WTC11 (cell line): ENCODE measurements at regions not wholly inside any gene's neighbourhood (a gene's known extent, or its start where the extent isn't known, plus 50 kb on each side); places are given as distances from the start of the nearest gene placed in this dataset.

Experiments
- ATAC-seq: fragments of 200-7000 bp; cut with Tn5 transposase; 2 replicates; pipeline ENCODE4 v1.10.0; 2021; ENCODE audit warnings: mild to moderate bottlenecking, moderate library complexity
- CTCF ChIA-PET: fragments of 300-600 bp; sonication (Branson Sonifier 250); formaldehyde crosslinking; loops from one replicate; lab custom pipeline; 2021; ENCODE audit warnings: antibody characterized with exemption; lab: Charles Lee
- POLR2A ChIA-PET: fragments of 350-600 bp; sonication (Branson Sonifier 250); formaldehyde crosslinking; loops from one replicate; lab custom pipeline; 2021; ENCODE audit warnings: antibody characterized with exemption; lab: Charles Lee
- DNase-seq: peaks from one replicate; pipeline ENCODE4 v3.0.0; 2021; ENCODE audit warnings: low spot score
- H3K27ac Mint-ChIP-seq: 2 replicates; pipeline ENCODE4 v1.8.0; 2021; ENCODE audit warnings: mixed read lengths
- H3K27me3 Mint-ChIP-seq: 2 replicates; pipeline ENCODE4 v1.8.0; 2021; ENCODE audit warnings: low read depth, mild to moderate bottlenecking, moderate library complexity, mixed read lengths
- H3K36me3 Mint-ChIP-seq: 2 replicates; pipeline ENCODE4 v1.8.0; 2021; ENCODE audit warnings: mixed read lengths
- H3K4me1 Mint-ChIP-seq: 2 replicates; pipeline ENCODE4 v1.8.0; 2022; ENCODE audit warnings: mixed read lengths
- H3K4me3 Mint-ChIP-seq: 2 replicates; pipeline ENCODE4 v1.8.0; 2021; ENCODE audit warnings: mild to moderate bottlenecking, moderate library complexity, mixed read lengths
- H3K9me3 Mint-ChIP-seq: 2 replicates; pipeline ENCODE4 v1.8.0; 2021; ENCODE audit warnings: mixed read lengths
- FOXK1 ChIP-seq: sonication (generic); formaldehyde crosslinking; IDR thresholded peaks from 2 replicates; pipeline ENCODE4 v1.8.0; 2022; ENCODE audit warnings: mild to moderate bottlenecking, moderate library complexity, missing genetic modification reagents
- IRF2 ChIP-seq: sonication (generic); formaldehyde crosslinking; IDR thresholded peaks from 2 replicates; pipeline ENCODE4 v1.8.0; 2022; ENCODE audit warnings: low read depth, missing genetic modification reagents, borderline replicate concordance
- NFATC4 ChIP-seq: fragments of 250-450 bp; sonication (Bioruptor Pico); IDR thresholded peaks from 2 replicates; pipeline ENCODE4 v1.9.0; 2021; ENCODE audit warnings: mild to moderate bottlenecking
- OVOL2 ChIP-seq: fragments of 250-450 bp; sonication (Bioruptor Pico); IDR thresholded peaks from 2 replicates; pipeline ENCODE4 v1.9.0; 2021; ENCODE audit warnings: mild to moderate bottlenecking, borderline replicate concordance
- TCF7 ChIP-seq: sonication (generic); formaldehyde crosslinking; IDR thresholded peaks from 2 replicates; pipeline ENCODE4 v1.8.0; 2022; ENCODE audit warnings: mild to moderate bottlenecking, low read depth, missing genetic modification reagents, moderate library complexity
- ZBTB21 ChIP-seq: sonication (generic); formaldehyde crosslinking; IDR thresholded peaks from 2 replicates; pipeline ENCODE4 v1.8.1; 2023; ENCODE audit warnings: mild to moderate bottlenecking, missing genetic modification reagents, borderline replicate concordance
- ZNF263 ChIP-seq: sonication (generic); formaldehyde crosslinking; IDR thresholded peaks from 2 replicates; pipeline ENCODE4 v1.8.1; 2022; ENCODE audit warnings: low read depth, mild to moderate bottlenecking, moderate library complexity, missing genetic modification reagents
- TF ChIP-seq, protein P1 (sequence below): fragments of 250-450 bp; sonication (Bioruptor Pico); IDR thresholded peaks from 2 replicates; pipeline ENCODE4 v1.9.0; 2021; ENCODE audit warnings: moderate library complexity, mild to moderate bottlenecking, inconsistent platforms, borderline replicate concordance
- TF ChIP-seq, protein P2 (sequence below): sonication (generic); formaldehyde crosslinking; IDR thresholded peaks from 2 replicates; pipeline ENCODE4 v1.8.1; 2022; ENCODE audit warnings: low read depth, mild to moderate bottlenecking, moderate library complexity, missing genetic modification reagents, borderline replicate concordance
- TF ChIP-seq, protein P3 (sequence below): sonication (generic); formaldehyde crosslinking; IDR thresholded peaks from 2 replicates; pipeline ENCODE4 v1.8.1; 2023; ENCODE audit warnings: mild to moderate bottlenecking, missing genetic modification reagents, moderate library complexity
- TF ChIP-seq, protein P4 (sequence below): fragments of 250-450 bp; sonication (Bioruptor Pico); IDR thresholded peaks from 2 replicates; pipeline ENCODE4 v2.1.2; 2022; ENCODE audit warnings: mild to moderate bottlenecking, moderate library complexity
- TF ChIP-seq, protein P5 (sequence below): sonication (generic); formaldehyde crosslinking; IDR thresholded peaks from 2 replicates; pipeline ENCODE4 v1.8.0; 2022; ENCODE audit warnings: mild to moderate bottlenecking, missing genetic modification reagents
- TF ChIP-seq, protein P6 (sequence below): sonication (generic); formaldehyde crosslinking; IDR thresholded peaks from 2 replicates; pipeline ENCODE4 v1.8.1; 2023; ENCODE audit warnings: mild to moderate bottlenecking, missing genetic modification reagents
- TF ChIP-seq, protein P7 (sequence below): sonication (generic); formaldehyde crosslinking; conservative IDR thresholded peaks from 2 replicates; pipeline ENCODE4 v1.8.1; 2023; ENCODE audit warnings: mild to moderate bottlenecking, low read depth, missing genetic modification reagents, moderate library complexity
- TF ChIP-seq, protein P8 (sequence below): sonication (generic); formaldehyde crosslinking; IDR thresholded peaks from 2 replicates; pipeline ENCODE4 v1.8.0; 2022; ENCODE audit warnings: mild to moderate bottlenecking, missing genetic modification reagents
- TF ChIP-seq, protein P9 (sequence below): fragments of 250-450 bp; sonication (Bioruptor Pico); IDR thresholded peaks from 2 replicates; pipeline ENCODE4 v1.9.0; 2021; ENCODE audit warnings: mild to moderate bottlenecking

DNA sequence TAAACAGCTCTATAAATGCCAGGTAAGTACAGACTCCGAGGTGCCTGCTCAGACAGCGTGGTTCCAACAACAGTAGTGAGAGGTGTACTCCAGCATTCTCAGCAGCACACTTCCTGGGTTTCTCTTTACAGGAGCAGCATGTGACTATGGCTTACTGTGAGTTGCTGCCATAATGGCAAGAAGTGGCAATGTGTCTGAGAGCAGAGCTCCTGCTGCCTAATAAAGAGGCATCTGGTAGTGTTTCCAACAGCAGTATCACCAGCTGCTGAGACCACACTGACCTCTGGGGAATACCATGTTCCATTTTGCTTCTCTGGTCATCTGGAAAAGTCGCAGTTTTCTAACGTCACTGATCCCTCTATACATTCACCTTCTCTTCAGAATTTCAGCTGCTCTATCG lies 398.2 kb downstream of the SLCO4C1 start:
- ChIA-PET POLR2A (no interaction called here), CTCF (interaction anchor here (1.0 kb wide), 1 partner anchor 45 kb away, joined by 4 read pairs; no protein-coding TSS in a partner anchor)
- Mint-ChIP-seq H3K4me3 (no peak overlapping the region), H3K36me3 (no peaks in the 10 kb centered on the region), H3K27ac (0 out of 2 replicates have a peak overlapping the region, but pooled peaks have one; percentile 27), H3K27me3 (no peaks in the 10 kb centered on the region), H3K4me1 (peaks cover 7% of the 10 kb centered on the region), H3K9me3 (no peaks in the 10 kb centered on the region)
- peak; percentile 99 for ATAC-seq
- TF ChIP-seq, protein P1, sequence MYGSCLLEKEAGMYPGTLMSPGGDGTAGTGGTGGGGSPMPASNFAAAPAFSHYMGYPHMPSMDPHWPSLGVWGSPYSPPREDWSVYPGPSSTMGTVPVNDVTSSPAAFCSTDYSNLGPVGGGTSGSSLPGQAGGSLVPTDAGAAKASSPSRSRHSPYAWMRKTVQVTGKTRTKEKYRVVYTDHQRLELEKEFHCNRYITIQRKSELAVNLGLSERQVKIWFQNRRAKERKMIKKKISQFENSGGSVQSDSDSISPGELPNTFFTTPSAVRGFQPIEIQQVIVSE, result no peak
- TF ChIP-seq, protein P2, sequence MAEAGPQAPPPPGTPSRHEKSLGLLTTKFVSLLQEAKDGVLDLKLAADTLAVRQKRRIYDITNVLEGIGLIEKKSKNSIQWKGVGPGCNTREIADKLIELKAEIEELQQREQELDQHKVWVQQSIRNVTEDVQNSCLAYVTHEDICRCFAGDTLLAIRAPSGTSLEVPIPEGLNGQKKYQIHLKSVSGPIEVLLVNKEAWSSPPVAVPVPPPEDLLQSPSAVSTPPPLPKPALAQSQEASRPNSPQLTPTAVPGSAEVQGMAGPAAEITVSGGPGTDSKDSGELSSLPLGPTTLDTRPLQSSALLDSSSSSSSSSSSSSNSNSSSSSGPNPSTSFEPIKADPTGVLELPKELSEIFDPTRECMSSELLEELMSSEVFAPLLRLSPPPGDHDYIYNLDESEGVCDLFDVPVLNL (CRISPR knock-in tag), result no peak
- TF ChIP-seq, protein P3, sequence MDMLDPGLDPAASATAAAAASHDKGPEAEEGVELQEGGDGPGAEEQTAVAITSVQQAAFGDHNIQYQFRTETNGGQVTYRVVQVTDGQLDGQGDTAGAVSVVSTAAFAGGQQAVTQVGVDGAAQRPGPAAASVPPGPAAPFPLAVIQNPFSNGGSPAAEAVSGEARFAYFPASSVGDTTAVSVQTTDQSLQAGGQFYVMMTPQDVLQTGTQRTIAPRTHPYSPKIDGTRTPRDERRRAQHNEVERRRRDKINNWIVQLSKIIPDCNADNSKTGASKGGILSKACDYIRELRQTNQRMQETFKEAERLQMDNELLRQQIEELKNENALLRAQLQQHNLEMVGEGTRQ (CRISPR knock-in tag), result peak; percentile 64
- TF ChIP-seq, protein P4, sequence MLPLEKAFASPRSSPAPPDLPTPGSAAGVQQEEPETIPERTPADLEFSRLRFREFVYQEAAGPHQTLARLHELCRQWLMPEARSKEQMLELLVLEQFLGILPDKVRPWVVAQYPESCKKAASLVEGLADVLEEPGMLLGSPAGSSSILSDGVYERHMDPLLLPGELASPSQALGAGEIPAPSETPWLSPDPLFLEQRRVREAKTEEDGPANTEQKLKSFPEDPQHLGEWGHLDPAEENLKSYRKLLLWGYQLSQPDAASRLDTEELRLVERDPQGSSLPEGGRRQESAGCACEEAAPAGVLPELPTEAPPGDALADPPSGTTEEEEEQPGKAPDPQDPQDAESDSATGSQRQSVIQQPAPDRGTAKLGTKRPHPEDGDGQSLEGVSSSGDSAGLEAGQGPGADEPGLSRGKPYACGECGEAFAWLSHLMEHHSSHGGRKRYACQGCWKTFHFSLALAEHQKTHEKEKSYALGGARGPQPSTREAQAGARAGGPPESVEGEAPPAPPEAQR (CRISPR knock-in tag), result no peak
- TF ChIP-seq, protein P5, sequence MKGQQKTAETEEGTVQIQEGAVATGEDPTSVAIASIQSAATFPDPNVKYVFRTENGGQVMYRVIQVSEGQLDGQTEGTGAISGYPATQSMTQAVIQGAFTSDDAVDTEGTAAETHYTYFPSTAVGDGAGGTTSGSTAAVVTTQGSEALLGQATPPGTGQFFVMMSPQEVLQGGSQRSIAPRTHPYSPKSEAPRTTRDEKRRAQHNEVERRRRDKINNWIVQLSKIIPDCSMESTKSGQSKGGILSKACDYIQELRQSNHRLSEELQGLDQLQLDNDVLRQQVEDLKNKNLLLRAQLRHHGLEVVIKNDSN (CRISPR knock-in tag), result peak; percentile 46; the same call in 1 of the 2 replicates
- TF ChIP-seq ZBTB21 (CRISPR knock-in tag) (no peak), IRF2 (CRISPR knock-in tag) (no peak), ZNF263 (CRISPR knock-in tag) (no peak), TCF7 (no peak), FOXK1 (CRISPR knock-in tag) (no peak), OVOL2 (no peak), NFATC4 (no peak)
- TF ChIP-seq, protein P6, sequence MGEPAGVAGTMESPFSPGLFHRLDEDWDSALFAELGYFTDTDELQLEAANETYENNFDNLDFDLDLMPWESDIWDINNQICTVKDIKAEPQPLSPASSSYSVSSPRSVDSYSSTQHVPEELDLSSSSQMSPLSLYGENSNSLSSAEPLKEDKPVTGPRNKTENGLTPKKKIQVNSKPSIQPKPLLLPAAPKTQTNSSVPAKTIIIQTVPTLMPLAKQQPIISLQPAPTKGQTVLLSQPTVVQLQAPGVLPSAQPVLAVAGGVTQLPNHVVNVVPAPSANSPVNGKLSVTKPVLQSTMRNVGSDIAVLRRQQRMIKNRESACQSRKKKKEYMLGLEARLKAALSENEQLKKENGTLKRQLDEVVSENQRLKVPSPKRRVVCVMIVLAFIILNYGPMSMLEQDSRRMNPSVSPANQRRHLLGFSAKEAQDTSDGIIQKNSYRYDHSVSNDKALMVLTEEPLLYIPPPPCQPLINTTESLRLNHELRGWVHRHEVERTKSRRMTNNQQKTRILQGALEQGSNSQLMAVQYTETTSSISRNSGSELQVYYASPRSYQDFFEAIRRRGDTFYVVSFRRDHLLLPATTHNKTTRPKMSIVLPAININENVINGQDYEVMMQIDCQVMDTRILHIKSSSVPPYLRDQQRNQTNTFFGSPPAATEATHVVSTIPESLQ (CRISPR knock-in tag), result no peak
- TF ChIP-seq, protein P7, sequence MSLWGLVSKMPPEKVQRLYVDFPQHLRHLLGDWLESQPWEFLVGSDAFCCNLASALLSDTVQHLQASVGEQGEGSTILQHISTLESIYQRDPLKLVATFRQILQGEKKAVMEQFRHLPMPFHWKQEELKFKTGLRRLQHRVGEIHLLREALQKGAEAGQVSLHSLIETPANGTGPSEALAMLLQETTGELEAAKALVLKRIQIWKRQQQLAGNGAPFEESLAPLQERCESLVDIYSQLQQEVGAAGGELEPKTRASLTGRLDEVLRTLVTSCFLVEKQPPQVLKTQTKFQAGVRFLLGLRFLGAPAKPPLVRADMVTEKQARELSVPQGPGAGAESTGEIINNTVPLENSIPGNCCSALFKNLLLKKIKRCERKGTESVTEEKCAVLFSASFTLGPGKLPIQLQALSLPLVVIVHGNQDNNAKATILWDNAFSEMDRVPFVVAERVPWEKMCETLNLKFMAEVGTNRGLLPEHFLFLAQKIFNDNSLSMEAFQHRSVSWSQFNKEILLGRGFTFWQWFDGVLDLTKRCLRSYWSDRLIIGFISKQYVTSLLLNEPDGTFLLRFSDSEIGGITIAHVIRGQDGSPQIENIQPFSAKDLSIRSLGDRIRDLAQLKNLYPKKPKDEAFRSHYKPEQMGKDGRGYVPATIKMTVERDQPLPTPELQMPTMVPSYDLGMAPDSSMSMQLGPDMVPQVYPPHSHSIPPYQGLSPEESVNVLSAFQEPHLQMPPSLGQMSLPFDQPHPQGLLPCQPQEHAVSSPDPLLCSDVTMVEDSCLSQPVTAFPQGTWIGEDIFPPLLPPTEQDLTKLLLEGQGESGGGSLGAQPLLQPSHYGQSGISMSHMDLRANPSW, result no peak
- TF ChIP-seq, protein P8, sequence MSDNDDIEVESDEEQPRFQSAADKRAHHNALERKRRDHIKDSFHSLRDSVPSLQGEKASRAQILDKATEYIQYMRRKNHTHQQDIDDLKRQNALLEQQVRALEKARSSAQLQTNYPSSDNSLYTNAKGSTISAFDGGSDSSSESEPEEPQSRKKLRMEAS (CRISPR knock-in tag), result 0 out of 2 replicates have a peak, but pooled peaks have one; percentile 23
- TF ChIP-seq, protein P9, sequence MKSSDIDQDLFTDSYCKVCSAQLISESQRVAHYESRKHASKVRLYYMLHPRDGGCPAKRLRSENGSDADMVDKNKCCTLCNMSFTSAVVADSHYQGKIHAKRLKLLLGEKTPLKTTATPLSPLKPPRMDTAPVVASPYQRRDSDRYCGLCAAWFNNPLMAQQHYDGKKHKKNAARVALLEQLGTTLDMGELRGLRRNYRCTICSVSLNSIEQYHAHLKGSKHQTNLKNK (CRISPR knock-in tag), result no peak
- TF ChIP-seq, all 79 proteins: peak for 3
- DNase-seq, result no peak
